Large intestine (tissue), 3 donors: ENCODE measurements at regions not wholly inside any gene's neighbourhood (a gene's known extent, or its start where the extent isn't known, plus 50 kb on each side); places are given as distances from the start of the nearest gene placed in this dataset.

ENCODE experiments used
- DNase-seq, 2 donors: peaks; one replicate each; pipeline versions ENCODE4 v3.0.0 to v3.0.0-alpha.2; 2013
- H3K27ac ChIP-seq: one replicate; pipeline ENCODE4 v1.5.1; 2013; ENCODE audit warnings: low read length
- H3K27me3 ChIP-seq: 2 replicates; pipeline ENCODE4 v1.6.1; 2013; ENCODE audit warnings: low read length; ENCODE audit not compliant: control insufficient read depth, insufficient read depth
- H3K36me3 ChIP-seq: 2 replicates; pipeline ENCODE4 v1.6.1; 2013; ENCODE audit warnings: low read length; ENCODE audit not compliant: control insufficient read depth, insufficient read depth
- H3K4me1 ChIP-seq: one replicate; pipeline ENCODE4 v1.6.1; 2013; ENCODE audit warnings: low read length; ENCODE audit not compliant: control insufficient read depth, insufficient read depth
- H3K4me3 ChIP-seq: one replicate; pipeline ENCODE4 v1.5.1; 2013; ENCODE audit warnings: low read length
- H3K9me3 ChIP-seq: one replicate; pipeline ENCODE4 v1.6.1; 2013; ENCODE audit warnings: mild to moderate bottlenecking, low read depth, low read length, moderate library complexity; ENCODE audit not compliant: control insufficient read depth
- WGBS: methylation state at CpG from one replicate; pipeline ENCODE4 v1.1.5; 2013; ENCODE audit warnings: low lambda C conversion rate; ENCODE audit not compliant: insufficient coverage; 5-methylcytosine and 5-hydroxymethylcytosine counted together

GRCh38 chr3:118272991-118273390 is 761.7 kb downstream of the IGSF11 start:
- H3K36me3 ChIP-seq: no peaks in the 10 kb centered on the region
- H3K27me3 ChIP-seq: no peaks in the 10 kb centered on the region
- peaks cover 7% of the 10 kb centered on the region for H3K9me3 ChIP-seq
- DNase-seq: no peak
- WGBS: 100% methylated on average over 1 of the region's 2 CpGs
- no peak overlapping the region for H3K27ac ChIP-seq
- no peaks in the 10 kb centered on the region for H3K4me1 ChIP-seq
- no peak overlapping the region for H3K4me3 ChIP-seq

GRCh38 chr3:118277814-118278213 is 756.8 kb downstream of the IGSF11 start:
- no peak overlapping the region for H3K4me3 ChIP-seq
- WGBS: no CpG with 5 or more reads among the region's 1 CpG
- H3K4me1 ChIP-seq: no peaks in the 10 kb centered on the region
- peak in 1 of 2 donors; percentile 1 for DNase-seq
- no peak overlapping the region for H3K27ac ChIP-seq
- no peaks in the 10 kb centered on the region for H3K9me3 ChIP-seq
- no peaks in the 10 kb centered on the region for H3K36me3 ChIP-seq
- H3K27me3 ChIP-seq: no peaks in the 10 kb centered on the region

DNA sequence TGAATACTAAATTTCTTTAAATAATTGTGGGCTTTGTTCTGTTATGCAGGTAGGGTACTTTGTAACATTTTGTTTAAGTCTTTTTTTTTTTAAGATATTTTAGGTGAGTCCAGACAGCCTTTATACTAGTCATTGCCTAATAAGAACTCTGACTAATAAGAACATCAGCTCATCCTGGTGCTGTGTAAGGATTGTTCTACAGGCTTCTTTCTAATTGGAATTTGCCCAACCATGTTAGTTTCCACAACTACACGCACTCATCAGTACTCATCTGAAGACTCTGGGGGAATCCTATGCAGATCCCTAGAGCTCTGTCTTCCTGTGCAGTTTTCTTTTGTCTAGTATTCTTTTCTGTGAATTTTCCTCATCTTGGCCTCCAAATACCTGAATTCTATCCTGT is 741.8 kb downstream of the IGSF11 start:
- H3K4me1 ChIP-seq: no peaks in the 10 kb centered on the region
- H3K36me3 ChIP-seq: no peaks in the 10 kb centered on the region
- no peak for DNase-seq
- H3K27ac ChIP-seq: no peak overlapping the region
- no CpG with 5 or more reads among the region's 1 CpG for WGBS
- H3K27me3 ChIP-seq: no peaks in the 10 kb centered on the region
- no peaks in the 10 kb centered on the region for H3K9me3 ChIP-seq
- no peak overlapping the region for H3K4me3 ChIP-seq

DNA sequence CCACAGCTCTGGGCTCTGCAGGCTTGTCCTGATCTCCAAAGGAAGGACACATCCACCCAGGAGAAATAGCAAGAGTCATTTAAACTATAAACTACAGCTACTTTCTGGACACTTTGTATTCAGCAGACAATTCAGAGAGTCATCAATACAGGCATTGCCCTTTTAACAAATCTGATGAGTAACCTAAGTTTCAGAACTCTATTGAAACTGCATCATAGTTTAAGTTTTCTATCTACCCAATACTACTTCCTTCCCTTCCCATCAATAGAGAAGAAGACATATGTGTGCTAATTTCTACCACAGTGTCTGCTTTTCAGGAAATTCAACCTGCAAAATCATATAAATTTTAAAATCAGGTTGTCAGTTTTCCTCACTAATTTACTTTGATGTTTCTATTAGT is 736.5 kb downstream of the IGSF11 start:
- Histone ChIP-seq H3K27me3 (no peaks in the 10 kb centered on the region), H3K27ac (no peak overlapping the region), H3K4me3 (no peak overlapping the region), H3K36me3 (no peaks in the 10 kb centered on the region), H3K4me1 (no peaks in the 10 kb centered on the region), H3K9me3 (no peaks in the 10 kb centered on the region)
- DNase-seq: no peak

- no peak for DNase-seq
- WGBS: no CpG with 5 or more reads among the region's 1 CpG
- Histone ChIP-seq H3K27ac (no peak overlapping the region), H3K9me3 (no peaks in the 10 kb centered on the region), H3K36me3 (no peaks in the 10 kb centered on the region), H3K27me3 (no peaks in the 10 kb centered on the region), H3K4me1 (no peaks in the 10 kb centered on the region), H3K4me3 (no peak overlapping the region)
Measured at GRCh38 chr3:118304557-118304956, 730.1 kb downstream of the IGSF11 start.

DNA sequence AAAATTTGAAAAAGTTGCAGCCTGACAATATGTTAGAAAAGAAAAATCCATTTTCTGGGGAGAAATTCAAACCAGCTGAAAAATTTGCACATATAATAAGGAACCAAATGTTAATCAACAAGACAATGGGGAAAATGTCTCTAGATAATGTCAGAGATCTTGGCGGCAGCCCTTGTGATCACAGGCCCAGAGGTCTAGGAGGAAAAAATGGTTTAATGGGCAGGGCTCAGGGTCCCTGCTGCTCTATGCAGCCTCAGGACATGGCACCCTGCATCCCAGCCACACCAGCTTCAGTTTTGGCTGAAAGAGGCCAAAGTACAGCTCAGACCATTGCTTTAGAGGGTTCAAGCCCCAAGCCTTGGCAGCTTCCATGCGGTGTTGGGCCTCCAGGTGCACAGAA is 701.9 kb downstream of the IGSF11 start:
- Histone ChIP-seq H3K4me3 (no peak overlapping the region), H3K27ac (no peak overlapping the region), H3K36me3 (no peaks in the 10 kb centered on the region), H3K27me3 (no peaks in the 10 kb centered on the region), H3K9me3 (no peaks in the 10 kb centered on the region), H3K4me1 (no peaks in the 10 kb centered on the region)
- no peak for DNase-seq
- WGBS: no CpG with 5 or more reads among the region's 2 CpGs

GRCh38 chr3:118337649-118338048 is 697.0 kb downstream of the IGSF11 start:
- H3K27me3 ChIP-seq: no peaks in the 10 kb centered on the region
- no peaks in the 10 kb centered on the region for H3K4me1 ChIP-seq
- H3K9me3 ChIP-seq: no peaks in the 10 kb centered on the region
- no peak for DNase-seq
- no peak overlapping the region for H3K27ac ChIP-seq
- no peak overlapping the region for H3K4me3 ChIP-seq
- H3K36me3 ChIP-seq: no peaks in the 10 kb centered on the region

DNA sequence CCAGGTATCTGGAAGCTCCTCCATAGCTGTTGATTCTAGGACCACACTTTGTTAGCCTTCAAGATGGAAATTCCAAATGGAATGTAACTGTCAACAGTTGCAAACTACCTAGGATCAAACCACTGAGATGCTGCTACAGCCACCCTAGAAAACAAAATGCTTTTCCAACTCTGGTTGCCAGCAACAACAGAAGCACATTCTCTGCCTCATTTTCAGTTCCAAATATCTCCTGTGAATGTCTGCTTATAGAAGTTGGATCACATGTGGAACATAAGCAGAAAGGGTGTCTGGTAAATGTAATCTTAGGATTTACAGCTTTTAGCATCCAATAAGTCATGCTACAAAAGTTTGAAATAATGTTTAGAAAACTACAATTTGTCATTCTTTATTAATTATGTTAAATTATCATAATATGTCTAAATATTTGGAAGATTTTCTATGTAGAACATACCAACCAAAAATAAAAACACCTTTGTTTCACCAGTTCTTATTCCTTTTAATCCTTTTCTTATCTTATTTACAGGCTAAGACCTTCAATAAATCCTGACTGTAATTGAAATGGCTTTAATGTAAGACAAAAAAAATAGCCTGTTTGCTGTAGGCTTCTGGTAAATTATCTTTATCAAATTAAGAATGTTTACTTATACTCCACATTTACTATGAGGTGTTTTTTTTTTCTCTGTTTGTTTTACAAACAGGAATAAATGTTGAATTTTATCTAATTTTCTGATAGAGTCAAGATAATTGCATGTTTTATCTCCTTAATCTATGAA is 687.1 kb downstream of the IGSF11 start:
- DNase-seq: no peak
- no peak overlapping the region for H3K27ac ChIP-seq
- H3K36me3 ChIP-seq: no peaks in the 10 kb centered on the region
- no peaks in the 10 kb centered on the region for H3K9me3 ChIP-seq
- H3K4me1 ChIP-seq: no peaks in the 10 kb centered on the region
- no peak overlapping the region for H3K4me3 ChIP-seq
- H3K27me3 ChIP-seq: no peaks in the 10 kb centered on the region

- no peak overlapping the region for H3K27ac ChIP-seq
- no peaks in the 10 kb centered on the region for H3K9me3 ChIP-seq
- DNase-seq: no peak
- no peaks in the 10 kb centered on the region for H3K4me1 ChIP-seq
- no peaks in the 10 kb centered on the region for H3K36me3 ChIP-seq
- no peaks in the 10 kb centered on the region for H3K27me3 ChIP-seq
- no peak overlapping the region for H3K4me3 ChIP-seq
- WGBS: 50% methylated on average over 1 of the region's 1 CpG
Measured at GRCh38 chr3:118348169-118348557, 686.5 kb downstream of the IGSF11 start.

GRCh38 chr3:118354556-118354955 is 680.1 kb downstream of the IGSF11 start:
- Histone ChIP-seq H3K4me3 (no peak overlapping the region), H3K4me1 (no peaks in the 10 kb centered on the region)
- no CpG with 5 or more reads among the region's 1 CpG for WGBS

GRCh38 chr3:118369892-118370491 is 664.7 kb downstream of the IGSF11 start:
- Histone ChIP-seq H3K9me3 (peaks cover 3% of the 10 kb centered on the region), H3K4me3 (no peak overlapping the region), H3K27ac (no peak overlapping the region), H3K36me3 (no peaks in the 10 kb centered on the region), H3K4me1 (no peaks in the 10 kb centered on the region), H3K27me3 (no peaks in the 10 kb centered on the region)
- WGBS: 100% methylated on average over 2 of the region's 4 CpGs
- DNase-seq: no peak

More at GRCh38 chr3:118354556-118354955, 680.1 kb downstream of the IGSF11 start:
- no peak overlapping the region for H3K27ac ChIP-seq
- H3K36me3 ChIP-seq: no peaks in the 10 kb centered on the region
- no peak for DNase-seq
- no peaks in the 10 kb centered on the region for H3K27me3 ChIP-seq
- peaks cover 10% of the 10 kb centered on the region for H3K9me3 ChIP-seq
